ENCODE measurements at regions not wholly inside any gene's neighbourhood (a gene's known extent, or its start where the extent isn't known, plus 50 kb on each side); places are given as distances from the start of the nearest gene placed in this dataset.
"Not testable (repeated sequence)": the region's sequence is repeated elsewhere in the genome, so short reads cannot be mapped to it uniquely, and the experiment has no call there.

GRCh38 chr20:12936524-12936923, 72.2 kb upstream of the SPTLC3 start:
- intact Hi-C loops (cut with DNase I): no loop called here
- Histone ChIP-seq H3K27me3 (no peaks in the 10 kb centered on the region), H3K9me3 (no peaks in the 10 kb centered on the region), H3K36me3 (no peaks in the 10 kb centered on the region), H3K4me3 (no peak overlapping the region), H3K27ac (no peak overlapping the region), H3K4me1 (no peaks in the 10 kb centered on the region)
- ATAC-seq (no peak), DNase-seq (no peak)
- no peak for TF ChIP-seq CTCF (IDR thresholded peaks at IDR 0.05)

- DNase-seq (no peak), ATAC-seq (no peak)
- H3K4me1 ChIP-seq: no peaks in the 10 kb centered on the region
- H3K27ac ChIP-seq: no peak overlapping the region
- H3K9me3 ChIP-seq: no peaks in the 10 kb centered on the region
- H3K36me3 ChIP-seq: no peaks in the 10 kb centered on the region
- no peak for TF ChIP-seq CTCF (IDR thresholded peaks at IDR 0.05)
- no peak overlapping the region for H3K4me3 ChIP-seq
- H3K27me3 ChIP-seq: no peaks in the 10 kb centered on the region
- intact Hi-C loops (cut with DNase I): no loop called here
Observed at GRCh38 chr20:12941025-12941424, 67.7 kb upstream of the SPTLC3 start.

- no peak for TF ChIP-seq CTCF (IDR thresholded peaks at IDR 0.05)
- Histone ChIP-seq H3K27ac (no peak overlapping the region), H3K9me3 (no peaks in the 10 kb centered on the region), H3K4me1 (no peaks in the 10 kb centered on the region), H3K36me3 (no peaks in the 10 kb centered on the region), H3K4me3 (no peak overlapping the region), H3K27me3 (no peaks in the 10 kb centered on the region)
- DNase-seq: no peak
- ATAC-seq: no peak
- intact Hi-C loops (cut with DNase I): no loop called here
Observed at GRCh38 chr20:12942123-12942522, 66.6 kb upstream of the SPTLC3 start.

GRCh38 chr20:12946789-12947188, 62.0 kb upstream of the SPTLC3 start:
- no peak overlapping the region for H3K4me3 ChIP-seq
- ATAC-seq (no peak), DNase-seq (no peak)
- no peak for TF ChIP-seq CTCF (IDR thresholded peaks at IDR 0.05)
- no peaks in the 10 kb centered on the region for H3K36me3 ChIP-seq
- no peak overlapping the region for H3K27ac ChIP-seq
- intact Hi-C loops (cut with DNase I): no loop called here
- H3K27me3 ChIP-seq: no peaks in the 10 kb centered on the region
- H3K9me3 ChIP-seq: no peaks in the 10 kb centered on the region
- H3K4me1 ChIP-seq: no peaks in the 10 kb centered on the region

- H3K27me3 ChIP-seq: no peaks in the 10 kb centered on the region
- H3K36me3 ChIP-seq: no peaks in the 10 kb centered on the region
- no peak for DNase-seq
- no peak for ATAC-seq
- no peak for TF ChIP-seq CTCF (IDR thresholded peaks at IDR 0.05)
- intact Hi-C loops (cut with DNase I): no loop called here
- no peaks in the 10 kb centered on the region for H3K4me1 ChIP-seq
- no peak overlapping the region for H3K4me3 ChIP-seq
- no peak overlapping the region for H3K27ac ChIP-seq
- H3K9me3 ChIP-seq: no peaks in the 10 kb centered on the region
Observed at GRCh38 chr20:12947691-12948090, 61.1 kb upstream of the SPTLC3 start.

- no peak for DNase-seq
- intact Hi-C loops (cut with DNase I): no loop called here
- Histone ChIP-seq H3K36me3 (no peaks in the 10 kb centered on the region), H3K9me3 (no peaks in the 10 kb centered on the region), H3K27me3 (no peaks in the 10 kb centered on the region), H3K4me3 (no peak overlapping the region), H3K4me1 (no peaks in the 10 kb centered on the region), H3K27ac (no peak overlapping the region)
- ATAC-seq: no peak
- no peak for TF ChIP-seq CTCF (IDR thresholded peaks at IDR 0.05)
Observed at GRCh38 chr20:12949429-12949980, 59.3 kb upstream of the SPTLC3 start.

- ATAC-seq; H3K4me1 ChIP-seq; DNase-seq; H3K27me3 ChIP-seq; intact Hi-C loops (cut with DNase I); H3K4me3 ChIP-seq; H3K9me3 ChIP-seq; H3K27ac ChIP-seq; H3K36me3 ChIP-seq: not testable (repeated sequence)
Observed at GRCh38 chr20:12954254-12954653, 54.5 kb upstream of the SPTLC3 start.
